Right lobe of liver (tissue), 6 donors: ENCODE measurements at regions not wholly inside any gene's neighbourhood (a gene's known extent, or its start where the extent isn't known, plus 50 kb on each side); places are given as distances from the start of the nearest gene placed in this dataset.

Experiments used
- ATAC-seq, 4 donors: fragments of 200-7000 bp; cut with Tn5 transposase; one replicate each; pipeline ENCODE4 v1.9.1; 2020; ENCODE audit warnings: mild to moderate bottlenecking in 4 of 4, moderate library complexity in 4 of 4
- DNase-seq, 3 donors: peaks; one replicate each; pipeline ENCODE4 v3.0.0-alpha.2; 2020
- H3K27ac ChIP-seq, 3 donors: fragments of 200-600 bp; one replicate each; pipeline ENCODE4 v1.8.0; 2022
- H3K27me3 ChIP-seq, 2 donors: fragments of 200-600 bp; one replicate each; pipeline ENCODE4 v1.8.0; 2022
- H3K36me3 ChIP-seq, 4 donors: fragments of 200-600 bp; sonication (generic) in 1 of 4; one replicate each; pipeline versions ENCODE4 v1.5.1 to v1.8.0; 2017 to 2022; ENCODE audit warnings: control low read depth in 1 of 4
- H3K4me1 ChIP-seq, 4 donors: fragments of 200-600 bp; sonication (generic) in 1 of 4; one replicate each; pipeline versions ENCODE4 v1.5.1 to v1.8.0; 2017 to 2022; ENCODE audit warnings: control low read depth in 1 of 4
- H3K4me3 ChIP-seq, 3 donors: fragments of 200-600 bp; one replicate each; pipeline ENCODE4 v1.8.0; 2022
- H3K9me3 ChIP-seq, 4 donors: fragments of 200-600 bp; sonication (generic) in 1 of 4; one replicate each; pipeline versions ENCODE4 v1.5.1 to v1.8.0; 2017 to 2022; ENCODE audit warnings: control low read depth in 1 of 4
- POLR2A ChIP-seq: fragments of 450-650 bp; IDR thresholded peaks from one replicate; pipeline ENCODE4 v1.6.1; 2017; ENCODE audit warnings: antibody characterized with exemption, mild to moderate bottlenecking
- WGBS: methylation state at CpG from one replicate; pipeline ENCODE4 v1.1.6; 2018; ENCODE audit warnings: low coverage, low lambda C conversion rate; ENCODE audit not compliant: insufficient coverage; ENCODE audit errors: missing lambda C conversion rate; 5-methylcytosine and 5-hydroxymethylcytosine counted together
- intact Hi-C, 2 donors: fragments of 100-400 bp; cut with DNase I; formaldehyde crosslinking; loops; one replicate each; pipeline versions ENCODE4 v1.11.2 to v1.14.1; 2022
- TF ChIP-seq, protein P1 (sequence below), 4 donors: fragments of 200-600 bp in 3 of 4; fragments of 450-650 bp in 1 of 4; IDR thresholded peaks; one replicate each; pipeline versions ENCODE4 v1.5.1 to v1.8.0; 2016 to 2022; ENCODE audit warnings: antibody characterized with exemption in 4 of 4, mild to moderate bottlenecking in 2 of 4
- donor health status: DM: no; HTN: yes; CAD: no.
- donor health status: DM: no; HTN: no; CAD: no.
- donor health status: DM: no; HTN: no; CAD: no.
- donor health status: DM: no; HTN: yes; CAD: no.
- donor health status: DM: no; HTN: yes; CAD: no.

DNA sequence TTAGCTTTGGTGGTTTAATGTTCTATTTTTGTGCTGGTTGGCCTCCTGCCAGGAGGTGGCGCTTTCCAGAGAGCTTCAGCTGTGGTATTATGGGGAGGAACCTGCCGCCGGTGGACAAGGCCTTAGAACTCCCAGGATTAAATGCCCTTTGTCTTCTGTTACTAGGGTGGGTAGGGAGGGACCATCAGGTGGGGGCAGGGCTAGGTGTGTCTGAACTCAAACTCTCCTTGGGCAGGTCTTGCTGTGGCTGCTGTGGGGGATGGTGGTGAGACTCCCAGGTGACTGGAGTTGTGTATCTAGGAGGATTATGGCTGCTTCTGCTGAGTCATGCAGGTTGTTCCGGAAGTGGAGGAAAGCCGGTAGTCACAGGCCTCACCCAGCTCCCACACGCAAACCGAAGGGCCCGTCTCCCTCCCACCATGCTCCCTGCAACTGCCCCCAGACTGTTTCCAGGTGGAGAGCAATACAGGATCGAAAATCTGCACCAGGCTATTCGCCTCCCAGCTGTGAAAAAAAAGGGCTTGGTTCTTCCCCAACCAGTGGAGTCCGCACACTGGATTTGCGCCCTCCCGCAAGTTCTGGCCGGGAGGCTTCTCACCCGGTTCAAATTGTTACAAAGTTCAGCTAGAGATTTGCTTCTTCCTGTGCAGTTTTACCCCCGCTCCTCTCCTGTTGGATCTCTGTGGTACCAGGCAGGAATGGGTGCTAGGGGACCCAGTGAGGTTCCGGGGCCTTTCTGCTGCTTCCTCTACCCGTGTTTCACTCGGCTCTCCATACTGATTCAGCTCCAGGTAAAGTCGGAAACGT is 220.5 kb downstream of the CENPF start:
- Histone ChIP-seq H3K9me3 (no peaks in the 10 kb centered on the region), H3K36me3 (no peaks in the 10 kb centered on the region), H3K27me3 (no peaks in the 10 kb centered on the region), H3K27ac (no peak overlapping the region), H3K4me3 (no peak overlapping the region), H3K4me1 (no peaks in the 10 kb centered on the region)
- ATAC-seq (no peak), DNase-seq (no peak)
- TF ChIP-seq, protein P1, sequence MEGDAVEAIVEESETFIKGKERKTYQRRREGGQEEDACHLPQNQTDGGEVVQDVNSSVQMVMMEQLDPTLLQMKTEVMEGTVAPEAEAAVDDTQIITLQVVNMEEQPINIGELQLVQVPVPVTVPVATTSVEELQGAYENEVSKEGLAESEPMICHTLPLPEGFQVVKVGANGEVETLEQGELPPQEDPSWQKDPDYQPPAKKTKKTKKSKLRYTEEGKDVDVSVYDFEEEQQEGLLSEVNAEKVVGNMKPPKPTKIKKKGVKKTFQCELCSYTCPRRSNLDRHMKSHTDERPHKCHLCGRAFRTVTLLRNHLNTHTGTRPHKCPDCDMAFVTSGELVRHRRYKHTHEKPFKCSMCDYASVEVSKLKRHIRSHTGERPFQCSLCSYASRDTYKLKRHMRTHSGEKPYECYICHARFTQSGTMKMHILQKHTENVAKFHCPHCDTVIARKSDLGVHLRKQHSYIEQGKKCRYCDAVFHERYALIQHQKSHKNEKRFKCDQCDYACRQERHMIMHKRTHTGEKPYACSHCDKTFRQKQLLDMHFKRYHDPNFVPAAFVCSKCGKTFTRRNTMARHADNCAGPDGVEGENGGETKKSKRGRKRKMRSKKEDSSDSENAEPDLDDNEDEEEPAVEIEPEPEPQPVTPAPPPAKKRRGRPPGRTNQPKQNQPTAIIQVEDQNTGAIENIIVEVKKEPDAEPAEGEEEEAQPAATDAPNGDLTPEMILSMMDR (IDR thresholded peaks at IDR 0.05), result no peak
- TF ChIP-seq POLR2A, result no peak
- intact Hi-C loops, result no loop called here
- WGBS, result 84% methylated on average over 13 of the region's 21 CpGs

DNA sequence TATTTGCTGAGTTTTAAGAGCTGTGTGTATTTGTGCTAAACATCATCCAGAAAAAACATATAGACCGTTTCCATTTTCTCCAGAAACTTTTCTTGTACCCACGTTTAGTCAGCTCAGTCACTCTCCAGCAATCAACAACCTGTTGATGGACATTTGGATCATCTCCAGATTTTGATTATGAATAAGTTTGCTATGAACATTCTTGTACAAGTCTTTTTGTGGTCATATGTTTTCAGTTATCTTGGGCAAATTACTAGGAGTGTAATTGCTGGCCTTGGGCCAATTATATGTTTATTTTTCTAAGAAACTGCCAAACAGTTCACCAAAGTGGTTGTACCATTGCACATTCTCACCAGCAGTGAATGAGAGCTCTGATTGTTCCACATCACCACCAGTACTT is 221.8 kb downstream of the CENPF start:
- Histone ChIP-seq H3K4me3 (no peak overlapping the region), H3K36me3 (no peaks in the 10 kb centered on the region), H3K9me3 (no peaks in the 10 kb centered on the region), H3K27ac (no peak overlapping the region), H3K4me1 (no peaks in the 10 kb centered on the region), H3K27me3 (no peaks in the 10 kb centered on the region)
- intact Hi-C loops, result no loop called here
- WGBS, result 35% methylated on average over 2 of the region's 2 CpGs
- TF ChIP-seq, protein P1 (IDR thresholded peaks at IDR 0.05), result no peak
- no peak for TF ChIP-seq POLR2A
- ATAC-seq (no peak), DNase-seq (no peak)

DNA sequence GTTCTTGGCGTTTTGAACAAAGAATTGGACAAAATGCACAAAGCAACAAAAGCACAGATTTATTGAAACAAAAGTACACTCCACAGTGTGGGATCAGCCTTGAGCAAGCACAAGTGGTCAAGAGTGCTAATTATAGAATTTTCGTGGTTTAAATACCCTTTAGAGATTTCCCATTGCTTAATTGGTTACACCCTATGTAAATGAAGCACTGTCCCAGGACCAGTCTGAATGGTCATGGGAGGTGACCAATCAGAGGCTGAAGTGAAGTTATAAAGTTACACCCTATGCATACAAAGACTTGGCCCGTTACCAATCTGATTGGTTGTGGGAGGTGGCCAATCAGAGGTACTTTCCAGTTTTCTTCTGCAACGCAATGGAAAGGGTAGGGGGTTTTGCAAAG is 223.6 kb downstream of the CENPF start:
- intact Hi-C loops, result no loop called here
- Histone ChIP-seq H3K27me3 (no peaks in the 10 kb centered on the region), H3K4me3 (no peak overlapping the region), H3K27ac (no peak overlapping the region), H3K9me3 (no peaks in the 10 kb centered on the region), H3K36me3 (no peaks in the 10 kb centered on the region), H3K4me1 (no peaks in the 10 kb centered on the region)
- DNase-seq (no peak), ATAC-seq (no peak)
- TF ChIP-seq, protein P1 (IDR thresholded peaks at IDR 0.05), result no peak
- 42% methylated on average over 4 of the region's 4 CpGs for WGBS

DNA sequence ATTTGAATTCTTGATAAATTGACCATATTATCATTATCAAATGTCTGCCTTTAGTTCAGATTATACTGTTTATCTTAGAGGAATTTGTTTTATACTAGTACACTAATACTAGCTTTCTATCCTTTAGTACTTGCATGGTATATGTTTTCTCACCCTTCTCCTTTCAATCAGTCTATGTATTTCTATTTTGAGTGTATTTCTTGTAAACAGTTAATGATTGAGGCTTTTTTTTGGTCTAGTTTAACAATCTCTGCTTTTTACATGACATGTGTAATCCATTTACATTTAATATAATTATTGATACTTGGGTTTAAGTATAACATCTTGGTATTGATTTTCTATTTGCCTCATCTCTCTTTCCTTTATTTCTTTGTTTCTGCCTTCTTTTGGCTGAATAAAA is 224.9 kb downstream of the CENPF start:
- no peak for TF ChIP-seq POLR2A
- TF ChIP-seq, protein P1 (IDR thresholded peaks at IDR 0.05), result no peak
- Histone ChIP-seq H3K9me3 (no peaks in the 10 kb centered on the region), H3K27me3 (no peaks in the 10 kb centered on the region), H3K4me1 (no peaks in the 10 kb centered on the region), H3K4me3 (no peak overlapping the region), H3K27ac (no peak overlapping the region), H3K36me3 (no peaks in the 10 kb centered on the region)
- intact Hi-C loops, result no loop called here
- DNase-seq (no peak), ATAC-seq (no peak)

DNA sequence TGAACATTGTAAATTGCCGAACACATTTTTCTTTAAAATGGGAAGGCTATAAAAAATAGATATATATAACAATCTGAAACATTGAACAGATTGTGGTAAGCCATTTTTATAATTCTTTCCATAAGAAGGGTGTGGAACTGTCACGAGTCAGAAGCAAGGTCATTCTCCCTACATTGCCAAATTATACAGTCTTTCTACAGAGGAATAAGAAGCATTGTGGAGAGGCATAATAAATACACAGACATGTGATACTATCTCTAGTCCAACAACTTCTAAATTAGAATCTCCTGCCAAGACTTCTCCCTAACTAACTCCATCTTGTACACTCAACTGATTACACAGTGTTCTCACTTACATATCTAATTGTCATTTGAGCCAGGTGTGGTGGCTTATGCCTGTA is 227.9 kb downstream of the CENPF start:
- ATAC-seq (no peak), DNase-seq (no peak)
- H3K27me3 ChIP-seq, result no peaks in the 10 kb centered on the region
- no peak overlapping the region for H3K4me3 ChIP-seq
- intact Hi-C loops, result no loop called here
- H3K36me3 ChIP-seq, result no peaks in the 10 kb centered on the region
- no peak overlapping the region for H3K27ac ChIP-seq
- TF ChIP-seq, protein P1 (IDR thresholded peaks at IDR 0.05), result no peak
- TF ChIP-seq POLR2A, result no peak
- 38% methylated on average over 2 of the region's 2 CpGs for WGBS
- H3K9me3 ChIP-seq, result no peaks in the 10 kb centered on the region
- H3K4me1 ChIP-seq, result no peaks in the 10 kb centered on the region
